Suprapubic skin (tissue), 4 donors: ENCODE measurements at regions not wholly inside any gene's neighbourhood (a gene's known extent, or its start where the extent isn't known, plus 50 kb on each side); places are given as distances from the start of the nearest gene placed in this dataset.

ENCODE experiments used
- POLR2A ChIP-seq, 2 donors: fragments of 450-650 bp; IDR thresholded peaks; one replicate each; pipeline ENCODE4 v1.6.1; 2017; ENCODE audit warnings: antibody characterized with exemption in 2 of 2, mild to moderate bottlenecking in 2 of 2, moderate library complexity in 2 of 2
- POLR2AphosphoS5 ChIP-seq, 3 donors: sonication (generic); formaldehyde crosslinking; IDR thresholded peaks; one replicate each; pipeline ENCODE4 v1.6.1; 2017; ENCODE audit warnings: antibody characterized with exemption in 3 of 3
- TF ChIP-seq, protein P1 (sequence below), 2 donors: fragments of 200-600 bp in 1 of 2; fragments of 450-650 bp in 1 of 2; sonication (generic) in 1 of 2; IDR thresholded peaks; one replicate each; pipeline ENCODE4 v1.5.1; 2016 to 2019; ENCODE audit warnings: antibody characterized with exemption in 2 of 2, mild to moderate bottlenecking in 1 of 2, moderate library complexity in 1 of 2

DNA sequence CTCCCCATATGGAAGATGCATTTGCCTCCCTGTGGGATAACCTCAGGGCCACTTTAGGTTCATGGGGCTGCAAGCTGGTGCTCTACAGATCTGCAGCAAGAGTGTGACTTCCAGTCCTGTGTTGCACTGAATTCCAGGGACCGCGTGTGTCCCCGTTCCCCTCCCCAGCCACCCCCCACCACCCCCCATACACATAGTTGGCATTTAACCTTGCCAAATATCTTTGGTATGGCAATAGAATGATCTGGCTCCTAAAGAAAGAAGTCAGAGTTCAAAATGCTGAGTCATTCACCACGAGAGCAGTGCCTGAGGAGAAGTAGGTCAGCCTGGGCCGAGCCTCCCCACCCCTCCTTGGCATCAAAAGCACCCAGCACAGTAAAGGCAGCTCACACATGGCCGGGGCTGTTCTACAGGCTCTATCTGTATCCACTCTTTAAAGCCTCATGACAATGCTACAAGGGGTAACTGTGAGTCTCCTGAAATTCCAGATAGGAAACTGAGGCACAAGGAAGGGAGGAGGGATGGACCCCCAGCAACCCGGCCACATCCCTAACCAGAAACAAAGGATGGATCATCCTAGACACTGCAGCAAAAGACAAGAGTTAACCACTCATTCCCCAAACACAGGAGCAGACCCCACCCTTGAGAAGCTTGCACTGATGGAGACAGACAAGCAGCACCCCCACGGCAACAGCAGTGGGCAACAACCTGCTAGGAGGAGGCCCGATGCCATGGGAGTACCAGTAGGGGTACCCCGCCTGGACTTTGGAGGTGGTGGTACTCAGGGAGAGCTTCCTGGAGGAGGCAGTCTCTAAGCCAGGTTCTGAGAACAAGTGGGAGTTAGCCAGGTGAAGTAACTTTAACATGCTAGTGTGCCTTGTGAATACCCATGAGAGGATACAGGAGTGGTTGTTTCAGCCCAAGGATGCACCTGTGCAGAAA, 70.3 kb upstream of the NANOS1 start:
- TF ChIP-seq, protein P1, sequence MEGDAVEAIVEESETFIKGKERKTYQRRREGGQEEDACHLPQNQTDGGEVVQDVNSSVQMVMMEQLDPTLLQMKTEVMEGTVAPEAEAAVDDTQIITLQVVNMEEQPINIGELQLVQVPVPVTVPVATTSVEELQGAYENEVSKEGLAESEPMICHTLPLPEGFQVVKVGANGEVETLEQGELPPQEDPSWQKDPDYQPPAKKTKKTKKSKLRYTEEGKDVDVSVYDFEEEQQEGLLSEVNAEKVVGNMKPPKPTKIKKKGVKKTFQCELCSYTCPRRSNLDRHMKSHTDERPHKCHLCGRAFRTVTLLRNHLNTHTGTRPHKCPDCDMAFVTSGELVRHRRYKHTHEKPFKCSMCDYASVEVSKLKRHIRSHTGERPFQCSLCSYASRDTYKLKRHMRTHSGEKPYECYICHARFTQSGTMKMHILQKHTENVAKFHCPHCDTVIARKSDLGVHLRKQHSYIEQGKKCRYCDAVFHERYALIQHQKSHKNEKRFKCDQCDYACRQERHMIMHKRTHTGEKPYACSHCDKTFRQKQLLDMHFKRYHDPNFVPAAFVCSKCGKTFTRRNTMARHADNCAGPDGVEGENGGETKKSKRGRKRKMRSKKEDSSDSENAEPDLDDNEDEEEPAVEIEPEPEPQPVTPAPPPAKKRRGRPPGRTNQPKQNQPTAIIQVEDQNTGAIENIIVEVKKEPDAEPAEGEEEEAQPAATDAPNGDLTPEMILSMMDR (IDR thresholded peaks at IDR 0.05): no peak
- no peak for TF ChIP-seq POLR2AphosphoS5 (IDR thresholded peaks at IDR 0.05)
- no peak for TF ChIP-seq POLR2A (IDR thresholded peaks at IDR 0.05)
